T-cell (primary cell): ENCODE measurements at regions not wholly inside any gene's neighbourhood (a gene's known extent, or its start where the extent isn't known, plus 50 kb on each side); places are given as distances from the start of the nearest gene placed in this dataset.

ENCODE experiments used
- ATAC-seq, 4 experiments: fragments of 200-7000 bp in 3 of 4; fragments of 150-1000 bp in 1 of 4; cut with Tn5 transposase; replicated peaks in 1 of 4; 1 replicate in 3 of 4; 2 replicates in 1 of 4; pipeline ENCODE4 v1.10.0; 2021; ENCODE audit warnings: moderate library complexity in 3 of 4, mild to moderate bottlenecking in 2 of 4, moderate number of reproducible peaks in 1 of 4
- CTCF ChIA-PET, 2 donors: fragments of 300-600 bp; sonication (Branson Sonifier 250); formaldehyde crosslinking; loops; one replicate each; lab custom pipeline; 2022; ENCODE audit warnings: antibody characterized with exemption in 2 of 2; lab: Charles Lee
- POLR2A ChIA-PET, 2 donors: fragments of 300-600 bp; sonication (Branson Sonifier 250); formaldehyde crosslinking; loops; one replicate each; lab custom pipeline; 2022; ENCODE audit warnings: antibody characterized with exemption in 2 of 2; lab: Charles Lee
- DNase-seq, 35 experiments: peaks; one replicate each; pipeline versions ENCODE4 v3.0.0 to v3.0.0-alpha.2; 2013 to 2023
- H3K27ac ChIP-seq: one replicate; pipeline ENCODE4 v1.5.1; 2013; ENCODE audit warnings: low read length
- H3K27me3 ChIP-seq, 2 experiments: replicated peaks in 1 of 2; 1 replicate in 1 of 2; 2 replicates in 1 of 2; pipeline versions ENCODE4 v1.6.1 to v1.7.0; 2013; ENCODE audit warnings: low read length in 1 of 2, mixed read lengths in 1 of 2; ENCODE audit not compliant: control insufficient read depth in 2 of 2, insufficient read depth in 2 of 2; ENCODE audit errors: extremely low read depth in 1 of 2
- H3K36me3 ChIP-seq, 2 donors: 1 replicate in 1 of 2; 2 replicates in 1 of 2; pipeline versions ENCODE4 v1.6.1 to v1.7.0; 2013; ENCODE audit warnings: low read length in 1 of 2; ENCODE audit not compliant: control insufficient read depth in 2 of 2, insufficient read depth in 1 of 2; ENCODE audit errors: extremely low read depth in 1 of 2
- H3K4me1 ChIP-seq, 2 experiments: 1 replicate in 1 of 2; 2 replicates in 1 of 2; pipeline versions ENCODE4 v1.6.1 to v1.7.0; 2013; ENCODE audit warnings: low read length in 2 of 2, mixed read lengths in 1 of 2; ENCODE audit not compliant: insufficient read depth in 2 of 2, control insufficient read depth in 1 of 2; ENCODE audit errors: extremely low read depth in 1 of 2
- H3K4me3 ChIP-seq, 2 donors: 1 replicate in 1 of 2; 2 replicates in 1 of 2; pipeline versions ENCODE4 v1.5.1 to v1.7.0; 2013; ENCODE audit warnings: mild to moderate bottlenecking in 2 of 2, low read length in 1 of 2, moderate library complexity in 1 of 2; ENCODE audit not compliant: control insufficient read depth in 1 of 2; ENCODE audit errors: extremely low read depth in 1 of 2
- H3K9me3 ChIP-seq: 2 replicates; pipeline ENCODE4 v1.7.0; 2013
- H3K27ac Mint-ChIP-seq, 2 donors: one replicate each; pipeline ENCODE4 v1.8.0; 2020 to 2021; ENCODE audit warnings: mild to moderate bottlenecking in 2 of 2, mixed read lengths in 2 of 2
- H3K27me3 Mint-ChIP-seq, 2 donors: one replicate each; pipeline ENCODE4 v1.8.0; 2021 to 2022; ENCODE audit warnings: mixed read lengths in 2 of 2
- H3K36me3 Mint-ChIP-seq: one replicate; pipeline ENCODE4 v1.8.0; 2021; ENCODE audit warnings: mixed read lengths
- H3K4me1 Mint-ChIP-seq, 3 donors: one replicate each; pipeline ENCODE4 v1.8.0; 2020 to 2022; ENCODE audit warnings: mixed read lengths in 3 of 3, mild to moderate bottlenecking in 1 of 3
- H3K4me3 Mint-ChIP-seq, 3 donors: one replicate each; pipeline ENCODE4 v1.8.0; 2020 to 2022; ENCODE audit warnings: mild to moderate bottlenecking in 3 of 3, mixed read lengths in 3 of 3, moderate library complexity in 3 of 3
- H3K9me3 Mint-ChIP-seq, 3 donors: one replicate each; pipeline ENCODE4 v1.8.0; 2020 to 2022; ENCODE audit warnings: mixed read lengths in 3 of 3
- WGBS: methylation state at CpG from one replicate; pipeline ENCODE4 v1.1.5; 2013; ENCODE audit warnings: missing lambda C conversion rate; ENCODE audit not compliant: insufficient coverage; 5-methylcytosine and 5-hydroxymethylcytosine counted together

DNA sequence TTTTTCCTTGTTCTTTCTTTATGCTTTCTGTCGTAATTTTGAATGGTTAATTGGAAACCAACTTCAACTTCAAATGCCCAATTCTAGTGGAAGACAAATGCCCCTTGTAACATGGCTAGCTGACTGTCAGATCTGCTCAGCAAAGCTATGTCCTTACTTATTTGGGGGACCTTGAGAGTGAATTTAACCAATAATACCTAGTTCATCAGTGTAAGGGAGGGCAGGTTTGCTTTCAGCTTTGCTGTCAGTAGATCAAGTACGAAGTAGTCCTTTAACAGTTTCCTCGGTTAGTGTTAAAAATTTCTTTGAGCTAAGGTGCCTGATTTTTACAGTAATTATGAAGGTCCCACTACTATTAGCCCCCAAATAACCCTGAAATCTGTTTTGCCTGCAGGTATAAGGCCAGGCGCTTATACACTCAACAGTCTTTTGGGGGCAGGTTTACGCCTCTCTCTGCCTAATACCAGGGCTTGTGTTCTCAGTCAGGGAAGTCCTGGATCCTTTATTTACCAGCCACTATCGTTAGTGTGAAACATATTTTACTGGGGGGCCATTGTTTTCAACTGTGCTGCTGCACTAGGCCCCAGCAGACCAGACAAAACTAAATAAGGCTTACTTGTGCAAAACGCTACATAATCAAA lies 165.1 kb upstream of the KCNJ3 start:
- H3K9me3 Mint-ChIP-seq: peaks cover 4 to 16% (median 10%) of the 10 kb centered on the region in 3 donors
- Histone ChIP-seq H3K36me3 (no peaks in the 10 kb centered on the region), H3K9me3 (no peaks in the 10 kb centered on the region), H3K4me1 (no peaks in the 10 kb centered on the region), H3K4me3 (no peak overlapping the region), H3K27ac (no peak overlapping the region), H3K27me3 (no peaks in the 10 kb centered on the region)
- H3K36me3 Mint-ChIP-seq: no peaks in the 10 kb centered on the region
- no peaks in the 10 kb centered on the region for H3K4me1 Mint-ChIP-seq
- CTCF ChIA-PET: no interaction called here
- ATAC-seq (no peak), DNase-seq (no peak)
- H3K27me3 Mint-ChIP-seq: no peaks in the 10 kb centered on the region
- no peak overlapping the region for H3K4me3 Mint-ChIP-seq
- WGBS: 100% methylated on average over 1 of the region's 7 CpGs
- POLR2A ChIA-PET: no interaction called here
- no peak overlapping the region for H3K27ac Mint-ChIP-seq

DNA sequence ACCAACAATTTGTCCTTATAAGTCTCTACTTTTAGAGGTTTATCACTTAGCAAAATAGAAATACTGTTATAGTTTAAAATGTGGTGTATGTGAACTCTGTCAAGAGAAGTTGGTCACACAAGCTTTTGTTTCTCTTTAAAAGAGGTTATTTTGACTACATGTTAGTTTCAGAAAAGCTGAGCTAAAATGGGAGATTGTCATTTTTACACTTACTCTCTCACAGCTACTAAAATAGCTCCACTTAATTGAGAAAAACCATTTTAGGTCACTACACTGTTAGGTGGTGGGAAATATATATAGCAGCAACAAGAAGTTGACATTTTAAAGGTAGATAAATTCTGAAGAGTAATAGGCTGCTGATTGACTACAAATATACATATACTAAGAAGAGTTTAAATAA lies 161.5 kb upstream of the KCNJ3 start:
- no peaks in the 10 kb centered on the region for H3K27me3 Mint-ChIP-seq
- no peak for DNase-seq
- H3K4me3 Mint-ChIP-seq: no peak overlapping the region
- no peaks in the 10 kb centered on the region for H3K4me1 Mint-ChIP-seq
- no peak for ATAC-seq
- H3K9me3 Mint-ChIP-seq: peaks cover 3 to 17% (median 5%) of the 10 kb centered on the region in 3 donors
- Histone ChIP-seq H3K27me3 (no peaks in the 10 kb centered on the region), H3K27ac (no peak overlapping the region), H3K36me3 (no peaks in the 10 kb centered on the region), H3K4me1 (no peaks in the 10 kb centered on the region), H3K9me3 (no peaks in the 10 kb centered on the region), H3K4me3 (no peak overlapping the region)
- CTCF ChIA-PET: no interaction called here
- no peaks in the 10 kb centered on the region for H3K36me3 Mint-ChIP-seq
- H3K27ac Mint-ChIP-seq: no peak overlapping the region
- POLR2A ChIA-PET: no interaction called here

DNA sequence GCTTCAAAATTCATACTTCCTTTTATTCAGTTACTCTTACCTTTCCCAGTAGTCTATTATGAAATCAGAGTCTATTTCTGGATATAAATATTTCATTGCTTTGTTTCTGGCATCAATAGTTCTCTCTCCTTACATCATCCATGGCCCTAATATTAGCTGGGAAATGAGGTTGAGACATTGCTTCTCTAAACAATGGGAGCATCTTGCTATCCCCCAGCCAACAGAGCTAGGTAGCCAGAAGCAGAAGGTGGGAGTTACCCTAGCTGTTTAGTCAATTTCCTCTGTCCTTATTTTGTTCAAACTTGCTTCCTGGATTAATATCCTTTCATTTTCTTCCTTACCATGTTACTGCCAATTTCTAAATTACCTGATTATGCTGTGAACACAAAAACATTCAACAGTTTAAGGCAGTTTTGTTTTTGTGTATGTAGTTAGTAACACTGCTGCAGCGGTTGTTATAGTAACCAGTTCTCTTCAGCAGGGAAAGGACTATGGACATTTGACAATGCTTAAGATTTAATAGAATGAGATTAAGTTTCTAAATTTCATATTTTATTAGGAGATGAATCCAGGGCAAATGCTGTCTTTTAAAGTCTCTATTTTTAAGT lies 160.5 kb upstream of the KCNJ3 start:
- Histone ChIP-seq H3K27ac (no peak overlapping the region), H3K4me1 (no peaks in the 10 kb centered on the region), H3K36me3 (no peaks in the 10 kb centered on the region), H3K27me3 (no peaks in the 10 kb centered on the region), H3K4me3 (no peak overlapping the region), H3K9me3 (no peaks in the 10 kb centered on the region)
- Mint-ChIP-seq H3K4me3 (no peak overlapping the region), H3K27me3 (no peaks in the 10 kb centered on the region), H3K4me1 (no peaks in the 10 kb centered on the region), H3K27ac (no peak overlapping the region), H3K36me3 (no peaks in the 10 kb centered on the region), H3K9me3 (peaks cover 0 to 19% (median 3%) of the 10 kb centered on the region in 3 donors)
- no peak for ATAC-seq
- DNase-seq: no peak
- POLR2A ChIA-PET: no interaction called here
- CTCF ChIA-PET: no interaction called here
- WGBS: no CpG with 5 or more reads among the region's 1 CpG

DNA sequence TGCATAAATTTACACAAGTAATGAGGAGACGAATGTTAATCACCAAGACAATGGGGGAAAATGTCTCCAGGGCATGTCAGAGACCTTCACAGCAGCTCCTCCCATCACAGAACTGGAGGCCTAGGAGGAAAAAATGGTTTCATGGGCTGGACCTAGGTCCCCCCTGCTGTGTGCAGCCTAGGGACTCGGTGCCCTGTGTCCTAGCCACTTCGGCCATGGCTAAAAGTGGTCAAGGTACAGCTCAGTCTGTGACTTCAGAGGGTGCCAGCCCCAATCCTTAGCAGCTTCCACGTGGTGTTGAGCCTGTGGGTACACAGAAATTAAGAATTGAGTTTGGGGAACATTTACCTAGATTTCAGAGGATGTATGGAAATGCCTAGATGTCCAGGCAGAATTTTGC lies 152.2 kb upstream of the KCNJ3 start:
- Histone ChIP-seq H3K4me1 (no peaks in the 10 kb centered on the region), H3K36me3 (no peaks in the 10 kb centered on the region), H3K27me3 (no peaks in the 10 kb centered on the region), H3K4me3 (no peak overlapping the region), H3K27ac (no peak overlapping the region), H3K9me3 (no peaks in the 10 kb centered on the region)
- WGBS: 50% methylated on average over 3 of the region's 4 CpGs
- CTCF ChIA-PET: no interaction called here
- DNase-seq: no peak
- Mint-ChIP-seq H3K36me3 (no peaks in the 10 kb centered on the region), H3K4me3 (no peak overlapping the region), H3K27ac (no peak overlapping the region), H3K4me1 (no peaks in the 10 kb centered on the region), H3K27me3 (no peaks in the 10 kb centered on the region), H3K9me3 (peaks cover 0 to 25% (median 13%) of the 10 kb centered on the region in 3 donors)
- ATAC-seq: no peak
- POLR2A ChIA-PET: no interaction called here

DNA sequence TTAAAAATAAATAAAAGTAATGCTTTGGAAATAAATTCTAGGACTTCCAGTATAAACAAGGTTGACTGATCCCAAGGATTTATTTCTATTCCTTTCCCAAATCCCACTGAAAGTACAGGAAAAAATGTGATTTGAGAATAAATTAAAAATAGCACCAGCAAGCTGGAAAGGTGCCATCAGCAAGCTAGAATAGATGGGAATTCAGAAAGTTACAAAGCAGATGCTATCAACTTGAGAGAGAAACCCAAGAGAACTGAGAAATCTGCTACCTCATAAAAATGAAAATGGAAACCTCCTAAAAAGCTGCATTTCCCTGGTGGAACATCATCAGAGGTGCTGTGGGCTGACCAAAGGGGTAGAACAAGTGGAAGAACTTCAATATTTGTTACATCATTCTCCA lies 148.6 kb upstream of the KCNJ3 start:
- POLR2A ChIA-PET: no interaction called here
- Histone ChIP-seq H3K4me1 (no peaks in the 10 kb centered on the region), H3K27ac (no peak overlapping the region), H3K36me3 (no peaks in the 10 kb centered on the region), H3K9me3 (no peaks in the 10 kb centered on the region), H3K27me3 (no peaks in the 10 kb centered on the region), H3K4me3 (no peak overlapping the region)
- CTCF ChIA-PET: no interaction called here
- Mint-ChIP-seq H3K9me3 (peaks cover 0 to 21% (median 10%) of the 10 kb centered on the region in 3 donors), H3K4me1 (no peaks in the 10 kb centered on the region), H3K36me3 (no peaks in the 10 kb centered on the region), H3K27me3 (no peaks in the 10 kb centered on the region), H3K4me3 (no peak overlapping the region), H3K27ac (no peak overlapping the region)
- DNase-seq (no peak), ATAC-seq (no peak)

DNA sequence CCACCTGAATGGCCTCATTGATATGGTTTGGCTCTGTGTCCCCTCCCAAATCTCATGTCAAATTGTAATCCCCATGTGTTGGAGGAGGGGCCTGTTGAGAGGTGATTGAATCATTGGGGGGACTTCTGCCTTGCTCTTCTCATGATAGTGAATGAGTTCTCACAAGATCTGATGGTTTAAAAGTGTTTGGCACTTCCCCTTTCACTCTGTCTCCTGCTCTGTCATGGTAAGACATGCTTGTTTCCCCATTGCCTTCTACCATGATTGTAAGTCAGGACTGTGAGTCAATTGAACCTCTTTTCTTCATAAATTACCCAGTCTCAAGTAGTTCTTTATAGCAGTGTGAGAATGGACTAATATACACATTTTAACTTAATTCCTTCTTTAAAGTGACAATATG lies 146.8 kb upstream of the KCNJ3 start:
- Mint-ChIP-seq H3K36me3 (no peaks in the 10 kb centered on the region), H3K4me1 (no peaks in the 10 kb centered on the region), H3K27me3 (no peaks in the 10 kb centered on the region), H3K27ac (no peak overlapping the region), H3K4me3 (no peak overlapping the region), H3K9me3 (peaks cover 0 to 13% (median 10%) of the 10 kb centered on the region in 3 donors)
- H3K4me3 ChIP-seq: no peak overlapping the region
- H3K4me1 ChIP-seq: no peaks in the 10 kb centered on the region
- POLR2A ChIA-PET: no interaction called here
- no peak overlapping the region for H3K27ac ChIP-seq
- no peak for DNase-seq
- H3K27me3 ChIP-seq: no peaks in the 10 kb centered on the region
- CTCF ChIA-PET: no interaction called here
- no peaks in the 10 kb centered on the region for H3K36me3 ChIP-seq
- no peak for ATAC-seq
- no peaks in the 10 kb centered on the region for H3K9me3 ChIP-seq

DNA sequence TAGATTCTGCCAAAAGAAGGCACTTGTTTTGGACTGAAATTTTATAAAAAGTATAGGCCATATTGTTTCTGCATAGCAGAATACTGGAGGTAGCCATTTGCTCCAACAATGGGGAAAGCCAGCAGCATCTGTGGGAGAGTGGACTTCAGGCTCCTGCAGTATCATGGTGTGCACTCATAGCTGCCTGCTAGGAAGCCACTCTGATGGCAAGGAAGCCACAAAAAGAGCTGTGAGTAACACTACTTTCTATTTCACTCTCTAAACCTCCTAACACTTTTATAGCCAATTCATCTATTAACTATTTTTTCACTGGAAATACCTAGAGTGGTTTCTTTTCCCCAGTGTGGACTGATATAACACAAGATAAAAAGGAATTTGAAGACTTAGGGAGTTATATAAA lies 144.4 kb upstream of the KCNJ3 start:
- Histone ChIP-seq H3K36me3 (no peaks in the 10 kb centered on the region), H3K27ac (no peak overlapping the region), H3K9me3 (no peaks in the 10 kb centered on the region), H3K4me3 (no peak overlapping the region), H3K4me1 (no peaks in the 10 kb centered on the region), H3K27me3 (no peaks in the 10 kb centered on the region)
- Mint-ChIP-seq H3K4me1 (no peaks in the 10 kb centered on the region), H3K27ac (no peak overlapping the region), H3K36me3 (no peaks in the 10 kb centered on the region), H3K4me3 (no peak overlapping the region), H3K27me3 (no peaks in the 10 kb centered on the region), H3K9me3 (peaks cover 0 to 6% (median 0%) of the 10 kb centered on the region in 3 donors)
- POLR2A ChIA-PET: no interaction called here
- no peak for DNase-seq
- CTCF ChIA-PET: no interaction called here
- no peak for ATAC-seq
